HS-5 (cell line): ENCODE measurements at regions not wholly inside any gene's neighbourhood (a gene's known extent, or its start where the extent isn't known, plus 50 kb on each side); places are given as distances from the start of the nearest gene placed in this dataset.

Experiments used
- DNase-seq: peaks from one replicate; pipeline ENCODE4 v3.0.0-alpha.2; 2012; ENCODE audit warnings: low read depth

GRCh38 chr9:26313108-26313507 is 579.5 kb downstream of the CAAP1 start:
- DNase-seq, result no peak

DNA sequence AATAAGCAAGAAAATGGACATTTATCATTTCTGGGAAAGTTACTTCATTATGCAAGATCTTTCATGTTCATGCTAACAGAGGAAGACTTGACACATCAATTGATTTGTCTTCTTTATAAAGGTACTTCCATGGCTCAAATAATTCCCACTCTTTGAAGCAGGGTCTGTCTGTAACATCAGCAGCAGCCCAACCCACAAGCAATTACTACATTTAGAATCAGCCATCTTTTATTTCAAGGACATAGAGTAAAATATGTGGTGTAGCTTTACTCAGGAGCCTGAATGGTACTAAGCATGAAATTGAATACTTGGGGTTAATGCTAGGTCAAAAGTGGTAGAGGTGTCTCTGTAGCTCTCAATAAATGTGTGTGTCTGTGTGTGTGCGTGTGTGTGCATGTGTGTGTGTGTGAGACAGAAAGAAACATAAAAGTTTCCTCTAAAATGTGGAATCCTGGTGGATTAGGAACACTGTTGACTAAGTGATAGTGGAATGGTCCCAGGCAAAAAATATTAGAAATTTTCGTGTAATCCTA is 581.1 kb downstream of the CAAP1 start:
- no peak for DNase-seq

DNA sequence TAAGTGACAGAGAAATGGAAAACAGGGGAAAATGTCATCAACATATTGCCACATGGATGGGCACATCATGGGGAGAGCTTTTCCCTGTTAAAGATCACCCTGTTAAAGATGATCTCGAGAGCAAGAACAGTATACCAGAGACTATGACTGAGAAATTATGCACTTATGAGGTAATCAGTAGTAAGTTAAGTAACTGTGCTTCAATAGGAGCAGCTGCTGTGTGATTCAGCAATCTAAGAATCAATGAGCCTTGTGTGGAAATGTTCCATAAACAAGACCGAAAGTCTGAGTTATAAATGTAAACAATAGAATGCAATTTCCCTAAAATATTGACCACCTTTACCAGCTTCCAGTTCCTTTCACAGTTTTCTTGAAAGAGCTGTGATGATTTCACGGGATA is 582.3 kb downstream of the CAAP1 start:
- DNase-seq, result no peak

- peak; percentile 50 for DNase-seq
These were observed 584.3 kb downstream of the CAAP1 start for GRCh38 chr9:26308328-26308727.

GRCh38 chr9:26301659-26302058 is 590.9 kb downstream of the CAAP1 start:
- no peak for DNase-seq

- DNase-seq, result no peak
These were observed 591.6 kb downstream of the CAAP1 start for GRCh38 chr9:26301046-26301445.

- DNase-seq, result peak; percentile 64
These were observed 595.6 kb downstream of the CAAP1 start for GRCh38 chr9:26296910-26297572.

- peak; percentile 89 for DNase-seq
These were observed 599.7 kb downstream of the CAAP1 start for GRCh38 chr9:26292943-26293342.

DNA sequence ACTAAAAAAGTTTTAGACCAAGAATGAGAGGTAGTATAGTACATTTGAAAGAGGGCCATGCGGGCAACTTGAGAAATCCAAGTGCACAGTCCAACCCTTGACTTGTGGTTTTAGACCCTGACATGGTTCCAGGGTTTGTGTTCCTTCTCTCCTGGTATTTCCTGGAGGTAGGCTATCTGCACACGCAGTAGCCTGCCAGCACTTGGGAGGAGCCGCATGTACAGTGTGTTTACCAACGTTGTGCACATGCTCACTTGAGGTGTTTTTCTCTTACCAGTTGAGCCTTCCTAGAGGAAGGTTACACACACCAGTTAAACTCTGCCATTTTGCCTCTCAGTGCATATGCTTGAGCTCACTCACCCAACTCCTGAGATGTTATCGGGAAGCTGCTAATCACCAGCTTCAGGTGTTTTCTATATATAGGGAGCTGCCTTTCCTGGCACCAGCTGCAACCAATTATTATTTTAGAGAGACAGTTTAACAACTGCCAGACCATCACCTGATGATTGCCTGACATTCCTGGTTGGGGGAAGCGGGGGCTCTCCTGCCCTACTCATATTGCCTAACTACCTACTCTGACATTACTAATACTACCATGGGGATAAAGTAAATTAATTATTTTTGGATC is 593.4 kb upstream of the TUSC1 start:
- DNase-seq, result no peak

DNA sequence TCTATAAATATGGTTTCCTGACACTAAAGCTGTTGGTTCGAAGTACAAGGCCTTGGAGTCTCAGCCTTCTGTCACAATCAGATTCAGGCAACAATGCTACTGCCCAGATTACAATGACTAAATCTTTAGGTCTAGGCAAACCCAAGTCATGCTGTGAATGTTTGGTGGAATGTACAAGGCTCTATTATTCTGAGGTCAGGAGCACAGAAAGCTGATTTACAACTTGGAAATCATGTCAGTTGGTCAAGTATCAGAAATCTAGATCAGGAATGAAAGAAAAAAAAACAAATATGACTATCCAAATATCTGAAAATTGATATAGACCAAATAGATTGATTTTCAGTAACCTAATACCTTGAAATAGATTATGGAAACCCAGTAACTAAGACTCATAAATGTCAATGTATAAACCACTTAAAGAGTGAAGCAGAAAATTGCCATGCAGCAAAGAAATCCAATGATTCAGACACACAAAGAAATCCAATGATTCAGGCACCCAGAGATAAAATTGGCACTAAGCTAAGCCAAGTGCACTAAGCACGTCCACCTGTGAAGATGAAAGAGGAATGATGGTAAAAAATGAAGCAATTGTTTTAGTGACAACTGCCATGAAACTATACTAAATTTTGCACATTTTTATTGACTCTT is 588.0 kb upstream of the TUSC1 start:
- DNase-seq, result no peak

DNA sequence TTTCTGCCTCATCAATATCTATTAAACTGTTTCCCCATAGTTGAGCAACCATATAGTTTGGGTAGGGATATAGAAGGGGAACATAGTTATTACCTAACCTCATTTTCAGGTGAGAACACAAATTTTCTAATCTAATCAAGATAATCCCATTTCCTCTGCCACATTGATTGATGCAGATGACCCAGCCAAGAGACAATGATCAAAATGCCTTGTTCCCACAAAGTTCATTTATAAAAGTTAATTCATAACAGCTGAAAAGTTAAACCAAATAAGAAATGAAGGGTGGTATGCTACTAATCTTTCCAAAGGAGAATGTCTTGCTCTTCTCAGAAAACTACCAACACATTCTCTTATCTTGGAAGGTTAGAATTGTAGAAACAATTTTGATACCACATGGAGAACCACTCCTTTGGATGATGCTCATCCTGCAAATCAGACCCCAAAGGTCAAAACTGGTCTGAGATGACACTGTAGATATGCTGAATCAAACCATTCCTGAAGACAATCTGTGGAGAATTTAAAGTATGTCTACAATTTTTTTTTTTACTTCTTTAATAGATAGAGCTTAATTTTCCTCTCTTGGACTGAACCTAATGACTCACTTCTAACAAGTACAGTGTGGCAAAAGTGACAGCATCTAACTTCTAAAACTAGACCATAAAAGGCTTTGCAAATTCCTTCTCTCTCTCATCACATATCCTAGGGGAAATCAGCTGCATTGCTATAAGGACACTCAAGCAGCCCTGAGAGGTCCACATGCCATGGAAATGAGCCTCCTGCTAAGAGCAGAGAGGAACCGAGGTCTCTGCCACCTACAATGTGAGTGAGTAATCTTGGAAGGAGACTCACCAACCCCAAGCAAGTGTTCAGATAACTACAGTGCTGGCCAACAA is 586.7 kb upstream of the TUSC1 start:
- DNase-seq, result peak; percentile 96

DNA sequence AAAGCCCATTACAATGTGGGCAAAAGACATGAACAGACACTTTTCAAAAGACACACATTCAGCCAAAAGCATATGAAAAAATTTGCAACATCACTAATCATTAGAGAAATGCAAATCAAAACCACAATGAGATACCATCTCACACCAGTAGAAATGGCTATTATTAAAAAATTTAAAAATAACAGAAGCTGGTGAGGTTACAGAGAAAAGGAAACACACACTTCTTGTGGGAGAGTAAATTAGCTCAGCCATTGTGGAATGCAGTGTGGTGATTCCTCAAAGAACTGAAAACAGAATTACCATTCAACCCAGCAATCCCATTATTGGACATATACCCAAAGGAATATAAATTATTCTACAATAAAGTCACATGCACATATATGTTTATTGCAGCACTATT is 585.2 kb upstream of the TUSC1 start:
- no peak for DNase-seq

DNA sequence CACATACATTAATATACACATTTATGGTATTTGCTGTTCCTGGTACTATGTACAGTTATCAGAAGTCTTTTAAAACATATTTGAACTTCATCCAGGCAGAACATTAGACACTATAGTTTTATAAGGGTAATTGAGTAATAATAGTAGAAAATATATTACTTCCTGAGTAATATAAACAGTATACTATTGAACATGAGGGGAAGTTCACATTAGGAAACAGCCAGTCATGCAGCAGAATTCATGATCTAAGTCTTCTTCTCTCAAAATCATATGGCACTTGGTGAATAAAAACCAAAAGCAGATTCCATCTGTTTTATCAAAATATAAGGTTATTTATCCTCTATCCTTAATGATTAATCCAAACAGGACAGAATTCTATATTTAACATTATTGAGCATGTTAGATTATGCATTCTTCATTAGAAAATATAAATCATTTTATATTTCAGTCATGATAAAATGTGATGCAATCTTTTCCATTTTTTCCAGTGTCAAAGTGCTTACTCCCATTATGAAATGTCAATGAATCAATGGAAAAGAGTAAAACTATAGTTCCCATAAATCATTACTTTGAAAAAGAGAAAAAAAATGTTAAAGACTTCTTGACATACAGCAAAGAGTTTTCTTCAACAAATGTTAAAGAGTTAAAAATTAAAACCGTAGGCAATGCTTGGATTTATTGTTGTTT is 584.3 kb upstream of the TUSC1 start:
- DNase-seq, result no peak

GRCh38 chr9:26261503-26262330 is 583.5 kb upstream of the TUSC1 start:
- peak; percentile 91 for DNase-seq

- DNase-seq, result peak; percentile 74
These were observed 582.0 kb upstream of the TUSC1 start for GRCh38 chr9:26260238-26260637.

DNA sequence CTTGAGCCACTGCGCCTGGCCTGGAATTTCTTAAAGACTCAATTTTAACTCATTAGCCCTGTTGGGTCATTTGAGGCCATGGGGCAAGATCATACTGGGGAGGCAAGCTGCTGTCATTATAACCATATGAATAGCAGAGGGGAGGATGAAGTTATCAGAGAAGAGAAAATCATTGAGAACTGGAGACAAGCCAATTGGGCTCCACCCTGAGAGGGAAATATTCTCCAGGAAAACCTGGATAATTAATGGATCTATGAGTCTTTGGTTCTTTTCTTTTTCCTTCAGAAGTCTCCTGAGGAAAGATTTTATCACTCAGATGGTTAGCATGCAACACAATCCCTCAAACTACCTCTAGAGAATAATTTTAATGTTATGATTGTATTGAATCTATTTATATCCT is 569.6 kb upstream of the TUSC1 start:
- no peak for DNase-seq

- DNase-seq, result no peak
These were observed 566.6 kb upstream of the TUSC1 start for GRCh38 chr9:26244661-26245451.

GRCh38 chr9:26243726-26244125 is 565.5 kb upstream of the TUSC1 start:
- DNase-seq, result no peak

- no peak for DNase-seq
These were observed 564.9 kb upstream of the TUSC1 start for GRCh38 chr9:26243029-26243697.
